Ovary (tissue), 3 donors: ENCODE measurements at regions not wholly inside any gene's neighbourhood (a gene's known extent, or its start where the extent isn't known, plus 50 kb on each side); places are given as distances from the start of the nearest gene placed in this dataset.

Source experiments
- CTCF ChIP-seq, 3 donors: fragments of 450-650 bp in 2 of 3; fragments of 200-600 bp in 1 of 3; IDR thresholded peaks; one replicate each; pipeline versions ENCODE4 v1.5.1 to v1.8.0; 2016 to 2022; ENCODE audit warnings: antibody characterized with exemption in 3 of 3, mild to moderate bottlenecking in 1 of 3
- EP300 ChIP-seq: sonication (generic); formaldehyde crosslinking; IDR thresholded peaks from one replicate; pipeline ENCODE4 v1.6.1; 2017; ENCODE audit warnings: antibody characterized with exemption
- POLR2A ChIP-seq: fragments of 450-650 bp; IDR thresholded peaks from one replicate; pipeline ENCODE4 v1.6.1; 2017; ENCODE audit warnings: antibody characterized with exemption, mild to moderate bottlenecking, moderate library complexity
- donor health status: DM: no; HTN: no; CAD: no.

GRCh38 chr1:201660931-201661822, 122.2 kb downstream of the NAV1 start:
- TF ChIP-seq EP300 (no peak), CTCF (IDR thresholded peaks at IDR 0.05) (no peak), POLR2A (no peak)
